ENCODE measurements at regions not wholly inside any gene's neighbourhood (a gene's known extent, or its start where the extent isn't known, plus 50 kb on each side); places are given as distances from the start of the nearest gene placed in this dataset.

DNA sequence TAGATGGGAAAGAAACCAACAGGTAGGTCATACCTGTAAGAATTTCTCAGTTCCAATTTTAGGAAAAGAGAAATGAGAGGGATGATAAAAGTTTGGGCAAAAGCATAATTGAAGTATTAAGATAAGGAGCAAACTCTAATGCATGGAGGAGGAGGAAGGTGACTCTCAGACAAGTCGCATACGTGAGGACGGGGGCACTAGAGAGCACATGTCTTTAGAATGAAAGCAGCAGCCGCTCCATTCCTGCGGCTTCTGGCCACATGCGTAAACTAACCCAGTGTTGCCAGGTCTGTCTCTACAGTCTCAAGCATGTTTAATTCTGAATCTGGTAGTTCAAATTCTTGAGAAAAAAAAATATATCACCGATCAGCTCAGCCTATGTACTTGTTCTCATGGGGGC lies 371.5 kb upstream of the SLC30A5 start:
- DNase-seq (ENCODE audit: extremely low spot score, insufficient read length, low read depth), result no peak

DNA sequence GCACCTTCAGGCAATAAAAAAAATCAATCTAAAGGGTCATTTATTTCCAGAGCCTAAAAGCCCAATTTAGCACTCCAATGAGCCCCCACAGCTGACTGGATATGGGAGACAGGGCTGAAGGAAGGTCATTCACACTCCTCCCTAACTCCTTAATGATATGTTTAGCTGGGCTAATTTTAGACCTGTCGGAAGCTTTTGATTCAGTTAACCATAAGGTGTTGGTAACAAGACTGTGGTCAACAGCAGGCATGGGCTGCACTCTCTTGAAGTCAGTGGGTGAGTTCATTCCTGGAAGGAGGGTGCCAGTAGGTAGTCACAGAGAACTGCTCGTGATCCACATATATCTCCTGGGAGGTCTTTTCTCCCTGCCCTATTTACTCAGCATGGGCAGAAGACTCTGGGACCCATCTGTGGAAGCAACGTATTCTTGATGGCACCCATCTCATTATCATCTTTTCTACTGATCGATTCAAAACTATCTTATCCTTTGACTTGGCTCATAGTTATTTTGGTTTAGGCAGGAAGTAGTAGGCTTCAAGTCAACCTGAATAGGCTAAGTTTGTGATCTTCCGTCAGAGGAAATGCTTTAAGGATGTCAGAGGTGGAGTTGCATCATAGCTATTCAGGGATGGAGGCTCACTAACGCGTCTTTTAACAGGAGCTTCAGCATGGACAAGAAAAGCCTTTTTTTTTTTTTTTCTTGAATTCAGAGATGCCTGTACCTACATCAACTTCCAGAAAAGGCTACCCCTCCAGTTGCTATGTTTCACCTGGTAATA lies 367.7 kb upstream of the SLC30A5 start:
- no peak for DNase-seq (ENCODE audit: extremely low spot score, insufficient read length, low read depth)
- FAIRE-seq, result no peak

More for the DNA sequence above, 371.5 kb upstream of the SLC30A5 start:
- FAIRE-seq, result no peak

DNA sequence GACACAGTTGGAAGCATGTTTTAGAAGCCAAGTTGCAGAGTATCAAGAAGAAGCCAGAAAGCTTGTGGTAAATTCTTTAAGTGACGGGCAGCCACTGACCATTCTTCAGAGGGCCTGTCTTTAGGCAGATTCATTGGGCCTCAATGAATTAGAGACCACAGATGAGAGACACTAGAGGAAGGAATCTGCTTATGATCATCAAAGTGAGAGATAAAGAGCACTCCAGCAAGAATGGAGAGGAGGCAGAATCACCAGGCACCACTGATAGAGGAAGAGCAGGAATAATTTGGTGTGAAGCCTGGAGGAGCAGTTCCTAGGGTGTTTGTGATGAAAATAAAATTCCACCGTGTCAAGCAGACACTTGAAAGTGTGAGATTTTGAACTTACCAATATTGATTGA lies 365.9 kb upstream of the SLC30A5 start:
- DNase-seq (ENCODE audit: extremely low spot score, insufficient read length, low read depth) (no peak), FAIRE-seq (no peak)

DNA sequence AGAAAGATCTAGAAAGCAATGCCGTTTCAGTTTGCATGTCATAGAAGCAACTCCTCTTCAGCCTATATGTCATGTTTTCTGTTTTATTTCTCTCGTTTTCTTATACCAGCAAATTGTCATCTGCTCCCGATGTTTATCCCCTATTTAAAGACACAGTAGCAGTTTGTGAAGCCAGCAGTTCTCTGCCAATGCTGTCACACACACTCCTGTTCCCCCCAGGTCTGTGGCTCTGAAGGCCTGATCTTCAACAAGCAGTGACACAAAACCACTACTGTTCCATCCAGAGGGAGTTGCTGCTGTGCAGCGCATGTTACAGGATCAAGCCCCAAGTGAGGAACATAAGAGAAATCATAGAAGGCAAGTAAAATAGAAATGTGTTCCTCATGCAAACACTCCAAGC lies 364.1 kb upstream of the SLC30A5 start:
- no peak for FAIRE-seq

DNA sequence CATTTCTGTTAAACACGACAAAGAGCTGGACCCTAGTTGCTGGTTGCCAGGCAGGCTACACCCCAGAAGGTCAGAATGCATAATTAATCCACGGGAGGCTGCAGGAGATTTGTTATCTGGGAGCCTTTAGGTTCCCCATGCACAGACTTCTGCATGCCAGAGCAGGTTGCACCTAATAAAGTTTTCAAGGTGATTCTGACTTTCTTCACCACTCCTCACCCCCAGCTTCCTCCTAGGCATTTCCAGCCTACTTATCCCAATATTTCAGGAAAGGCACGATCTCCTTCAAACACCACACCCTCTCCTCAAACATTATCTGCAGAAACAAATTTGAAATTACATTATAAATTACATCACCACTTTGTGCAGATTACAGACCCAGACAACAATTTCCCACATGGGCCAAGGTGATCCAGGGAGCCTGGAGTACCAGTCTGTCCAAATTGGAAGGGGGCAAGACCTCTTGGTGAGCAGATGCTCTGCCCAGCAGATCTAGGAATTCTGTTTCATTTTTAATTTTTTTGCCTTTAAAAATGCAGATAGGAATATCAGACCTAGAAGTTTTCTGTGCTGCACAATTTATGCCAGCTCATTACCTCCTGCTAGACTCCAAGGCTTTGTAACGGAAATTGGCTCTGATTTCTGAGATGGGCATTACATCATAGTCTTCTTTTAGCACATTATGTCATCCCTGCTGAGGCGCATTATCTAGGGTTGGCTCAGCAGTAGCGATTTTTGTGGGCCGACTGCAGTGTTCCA lies 363.4 kb upstream of the SLC30A5 start:
- DNase-seq (ENCODE audit: extremely low spot score, insufficient read length, low read depth) (no peak), FAIRE-seq (no peak)

More for the DNA sequence above, 364.1 kb upstream of the SLC30A5 start:
- DNase-seq (ENCODE audit: extremely low spot score, insufficient read length, low read depth), result no peak

DNA sequence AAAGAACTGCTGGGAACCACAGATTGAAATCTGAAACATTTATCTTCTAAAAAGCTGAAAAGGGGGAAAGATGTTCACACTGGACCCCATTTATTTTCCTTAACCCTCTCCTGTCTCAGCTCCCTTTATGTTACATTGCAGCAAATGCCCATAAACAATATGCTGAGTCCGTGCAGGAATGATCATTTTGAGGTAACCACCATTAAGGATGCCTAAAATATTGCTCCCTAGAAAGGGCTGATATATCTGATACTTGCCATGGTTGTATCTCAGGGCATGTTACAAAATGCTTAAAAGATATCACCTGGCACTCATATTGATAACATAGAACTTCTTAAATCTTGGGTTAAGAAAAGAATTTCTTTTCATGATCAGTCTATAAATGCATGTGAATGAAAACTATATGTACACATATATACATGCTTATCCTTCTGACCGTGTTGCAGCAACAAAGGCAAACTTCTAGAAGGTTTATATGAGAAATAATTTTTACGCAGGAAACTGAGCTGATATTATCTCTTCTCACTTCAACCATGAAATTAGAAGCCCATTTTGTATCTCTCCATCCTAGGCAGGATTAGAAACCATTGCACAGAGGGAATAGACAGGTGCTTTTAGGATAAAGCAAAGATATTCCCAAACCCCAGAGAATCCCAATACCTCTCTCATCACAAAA lies 362.7 kb upstream of the SLC30A5 start:
- no peak for DNase-seq (ENCODE audit: extremely low spot score, insufficient read length, low read depth)
- FAIRE-seq, result no peak

DNA sequence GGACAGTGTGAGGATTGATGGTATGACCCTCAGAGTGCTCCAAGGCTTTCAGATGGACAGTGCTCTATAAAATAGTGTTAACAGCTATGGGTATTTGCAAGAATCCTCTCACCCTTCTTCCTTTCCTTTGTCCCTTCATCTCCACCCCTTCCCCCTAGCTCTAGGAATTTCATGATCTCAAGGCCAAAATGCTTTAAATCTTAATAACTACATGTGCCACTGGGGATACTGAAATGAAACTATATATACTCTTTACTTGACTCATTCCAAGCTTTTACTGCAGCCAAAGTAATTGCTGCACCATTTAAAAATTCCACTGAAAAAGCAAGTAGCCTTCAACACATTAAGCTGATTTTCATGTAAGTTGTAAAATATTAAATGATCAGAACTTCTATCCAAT lies 361.6 kb upstream of the SLC30A5 start:
- no peak for DNase-seq (ENCODE audit: extremely low spot score, insufficient read length, low read depth)
- no peak for FAIRE-seq

DNA sequence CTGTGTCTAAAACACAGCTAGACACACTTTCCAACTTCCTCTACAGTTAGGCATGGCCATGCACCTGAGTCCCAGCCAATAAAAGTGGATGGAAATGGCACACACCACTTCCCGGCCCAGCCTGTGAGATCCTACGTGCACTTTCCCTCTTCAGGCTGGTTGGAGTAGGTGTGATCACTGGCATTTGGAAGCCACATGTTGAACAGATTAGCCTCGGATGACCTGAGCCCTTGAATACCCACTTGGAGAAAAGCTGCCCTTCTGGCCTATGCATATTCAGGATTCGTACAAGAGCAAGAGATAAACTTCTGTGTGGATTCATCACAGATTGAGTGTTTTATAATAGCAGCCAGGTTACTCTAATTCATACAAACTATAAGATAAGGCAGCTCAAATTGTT lies 359.0 kb upstream of the SLC30A5 start:
- FAIRE-seq, result no peak
- no peak for DNase-seq (ENCODE audit: extremely low spot score, insufficient read length, low read depth)

DNA sequence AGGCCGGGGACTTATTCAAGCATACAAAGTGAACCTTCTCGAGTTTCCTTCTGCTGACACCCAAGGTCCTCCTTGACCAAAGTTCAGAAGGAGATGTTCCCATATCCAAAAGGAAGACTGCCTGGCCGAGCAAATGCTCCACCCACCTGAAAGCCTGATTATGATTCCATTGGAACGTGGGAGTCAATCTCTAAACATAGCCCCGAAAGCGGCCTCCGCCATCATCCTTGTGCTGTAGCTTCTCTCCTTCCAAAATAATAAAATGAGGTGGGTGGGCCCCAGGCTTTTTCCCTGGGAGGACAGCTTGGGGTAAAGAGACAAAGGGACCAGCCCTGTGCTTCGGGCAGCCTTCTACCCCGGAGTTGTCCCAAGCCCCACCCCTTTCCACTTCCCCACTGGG lies 355.6 kb upstream of the SLC30A5 start:
- FAIRE-seq (no peak), DNase-seq (ENCODE audit: extremely low spot score, insufficient read length, low read depth) (no peak)

DNA sequence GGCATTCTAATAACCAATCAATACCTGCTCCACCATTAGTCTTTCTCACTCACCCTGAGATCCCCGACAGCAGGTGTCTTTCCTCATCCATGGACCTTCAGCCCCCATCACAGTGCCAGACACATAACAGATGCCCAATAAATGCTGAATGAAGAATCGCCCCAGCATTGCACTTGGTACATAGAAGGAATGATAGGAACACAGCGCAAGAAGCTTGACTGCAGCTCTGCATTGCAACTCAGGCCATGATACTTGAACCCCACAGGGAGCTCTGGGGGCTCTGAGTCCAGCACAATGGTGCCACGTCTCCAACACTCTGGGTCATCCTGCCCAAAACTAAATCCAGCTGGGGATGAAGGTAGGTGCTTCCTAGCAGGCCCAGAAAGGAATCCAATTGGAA lies 355.0 kb upstream of the SLC30A5 start:
- FAIRE-seq (no peak), DNase-seq (ENCODE audit: extremely low spot score, insufficient read length, low read depth) (no peak)

DNA sequence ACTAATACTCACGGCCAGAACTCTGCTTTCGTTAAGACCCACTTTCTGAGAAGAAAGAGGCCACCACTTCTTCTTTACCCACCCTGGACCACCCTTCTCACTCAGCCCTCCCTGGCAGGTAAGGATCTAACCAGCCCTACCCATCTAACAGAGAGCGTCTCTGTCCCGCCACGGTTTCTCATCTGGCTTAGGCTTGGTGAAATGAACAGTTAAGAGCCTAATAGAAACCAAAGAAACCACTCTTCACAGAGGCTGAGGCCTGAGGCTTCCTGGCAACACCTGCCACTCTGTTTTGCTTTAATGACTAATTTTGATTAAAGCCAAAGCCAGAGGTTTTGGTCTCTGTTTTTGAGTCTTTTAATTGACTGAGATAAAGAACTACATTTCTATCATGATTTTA lies 354.1 kb upstream of the SLC30A5 start:
- FAIRE-seq (peak; percentile 78), DNase-seq (ENCODE audit: extremely low spot score, insufficient read length, low read depth) (peak; percentile 17)

DNA sequence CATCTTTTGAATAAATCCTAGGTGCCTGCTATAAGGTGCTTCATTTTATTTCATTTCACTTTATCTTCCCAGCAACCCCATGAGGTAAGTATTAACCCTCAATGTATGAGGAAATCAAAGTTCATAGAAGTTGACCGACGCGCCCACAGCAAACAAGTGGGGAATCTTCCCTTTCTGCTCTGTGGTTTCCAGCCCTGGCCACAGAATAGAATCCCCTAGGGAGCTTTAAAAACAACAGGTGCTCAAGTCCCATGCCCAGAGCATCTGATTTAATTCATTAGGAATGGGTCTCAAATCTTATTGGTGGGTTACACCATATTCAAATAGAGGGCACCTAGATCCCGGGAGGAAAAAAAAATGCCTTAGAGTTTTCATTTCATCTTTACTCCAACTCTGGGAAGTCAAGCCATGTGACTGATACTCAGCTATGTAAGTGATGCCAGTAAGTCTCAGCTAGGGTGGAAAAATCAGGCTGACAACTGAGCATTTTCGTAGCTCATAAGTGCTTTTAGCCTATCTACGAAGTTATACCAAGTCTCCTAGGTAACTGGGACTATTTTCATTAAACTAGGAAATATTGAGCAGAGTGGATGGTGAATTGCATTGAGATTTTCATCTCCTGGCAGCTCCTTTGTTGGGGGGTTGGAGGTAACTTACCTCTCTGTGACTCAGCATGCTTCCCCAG lies 353.4 kb upstream of the SLC30A5 start:
- FAIRE-seq, result no peak
- DNase-seq (ENCODE audit: extremely low spot score, insufficient read length, low read depth), result peak; percentile 7

DNA sequence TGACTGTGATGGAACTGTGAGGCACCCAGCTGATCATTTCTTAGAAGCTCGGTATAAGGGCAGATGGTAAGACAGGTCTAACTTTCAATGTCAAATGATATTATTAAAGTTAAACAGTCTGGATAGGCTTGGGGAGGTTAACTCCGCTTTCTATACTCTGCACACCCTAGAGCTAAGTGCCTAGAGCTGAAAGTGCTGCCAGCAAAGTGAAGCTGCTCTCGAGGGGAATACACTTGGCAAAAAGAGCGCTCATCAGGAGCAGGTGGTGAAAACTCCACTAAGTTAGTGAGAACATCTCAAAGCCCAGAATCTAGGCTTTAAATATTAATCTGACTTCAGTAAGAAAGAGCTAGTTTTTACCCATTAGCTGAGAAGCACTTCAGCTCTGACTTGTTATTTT lies 349.6 kb upstream of the SLC30A5 start:
- FAIRE-seq, result no peak
- no peak for DNase-seq (ENCODE audit: extremely low spot score, insufficient read length, low read depth)

DNA sequence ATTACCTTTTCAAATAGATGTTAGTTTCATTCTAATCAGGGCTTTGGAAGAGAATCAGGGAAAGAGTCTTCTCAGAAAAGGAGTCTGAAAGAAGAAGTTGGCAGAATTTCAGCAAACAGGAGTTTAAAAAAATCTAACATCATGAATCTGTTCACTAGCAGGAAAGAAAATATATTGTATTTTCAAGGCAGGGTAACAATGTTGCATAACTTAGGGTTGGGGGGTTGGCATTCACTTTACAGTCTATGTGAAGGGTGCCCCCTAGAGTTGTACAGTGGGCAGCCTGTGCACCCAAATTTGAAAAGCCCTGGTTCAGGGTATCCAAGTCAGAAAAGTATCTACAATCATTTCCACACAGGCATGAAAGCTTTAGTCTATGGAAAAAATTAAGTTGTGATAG lies 348.4 kb upstream of the SLC30A5 start:
- DNase-seq (ENCODE audit: extremely low spot score, insufficient read length, low read depth), result no peak
- FAIRE-seq, result no peak

DNA sequence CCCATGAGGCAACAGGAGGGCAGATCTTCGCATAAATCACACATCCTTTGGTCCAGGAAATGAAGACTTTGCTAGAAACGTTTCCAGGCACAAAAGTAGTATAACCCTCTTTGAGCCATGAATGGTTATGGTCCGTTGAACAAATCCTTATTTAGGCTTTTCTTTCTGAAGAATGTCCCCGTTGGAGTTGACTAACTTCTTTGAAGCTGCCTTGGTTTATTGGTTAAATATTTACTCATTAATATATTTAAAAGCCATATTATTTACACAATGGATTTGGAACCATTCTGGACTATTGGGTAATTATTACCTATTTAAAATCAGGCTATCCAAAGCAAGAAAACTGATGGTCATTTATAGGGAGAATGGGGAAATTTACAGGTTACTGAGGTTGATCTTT lies 347.6 kb upstream of the SLC30A5 start:
- FAIRE-seq, result no peak
- DNase-seq (ENCODE audit: extremely low spot score, insufficient read length, low read depth), result no peak

DNA sequence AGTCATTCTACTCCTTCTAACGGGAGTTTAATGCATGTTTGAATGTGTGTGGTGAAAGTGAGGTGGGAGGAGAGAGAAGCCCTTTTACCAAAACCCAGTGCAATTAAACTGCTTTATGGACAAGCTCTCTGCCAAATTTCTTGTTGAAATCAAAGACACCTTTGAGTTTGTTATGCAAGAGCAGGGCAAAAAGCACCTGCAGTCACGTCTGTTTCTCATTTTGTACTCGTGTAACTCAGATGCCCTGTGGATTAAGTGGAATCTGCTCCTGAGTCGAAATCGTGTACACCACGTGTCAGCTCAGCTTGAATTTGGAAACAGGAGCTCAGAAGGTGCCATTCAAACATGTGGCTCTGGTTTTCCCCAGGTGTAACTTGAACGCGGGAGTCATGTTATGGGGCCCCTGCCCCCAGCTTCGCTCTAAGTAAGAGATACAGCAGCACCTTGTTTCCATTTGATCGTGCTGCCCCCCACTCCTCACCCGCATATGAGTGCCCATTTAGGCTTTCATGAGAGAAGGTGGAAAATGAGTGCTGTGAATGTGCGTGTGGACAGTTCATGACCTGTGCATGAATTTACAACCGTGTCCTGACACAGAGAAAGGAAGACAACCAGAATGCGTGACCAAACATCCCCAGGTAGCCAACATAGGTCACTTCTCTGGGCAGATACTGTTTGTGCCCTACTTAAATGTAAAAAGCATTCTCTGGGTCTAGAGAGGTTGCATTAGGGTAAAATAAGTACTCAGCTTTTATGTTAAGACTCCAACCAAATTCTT lies 347.0 kb upstream of the SLC30A5 start:
- no peak for DNase-seq (ENCODE audit: extremely low spot score, insufficient read length, low read depth)
- no peak for FAIRE-seq

DNA sequence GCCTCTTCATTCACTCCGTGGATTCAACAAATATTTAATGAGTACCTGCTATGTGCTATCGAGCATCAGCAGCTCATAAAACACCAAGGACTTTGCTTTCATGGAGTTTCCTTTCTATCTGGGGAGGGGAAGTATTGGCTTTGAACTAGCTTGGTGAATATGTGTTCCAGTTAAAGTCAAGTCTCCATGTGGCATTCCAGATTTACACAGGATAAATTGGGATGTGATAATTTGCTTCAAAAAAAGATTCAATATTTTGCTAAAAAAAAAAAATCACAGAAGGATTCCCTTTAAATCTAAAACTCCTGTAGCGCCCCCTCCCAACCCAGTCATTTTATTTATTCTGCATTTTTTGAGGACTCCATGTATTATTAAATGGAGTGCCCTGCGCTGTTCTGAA lies 346.3 kb upstream of the SLC30A5 start:
- FAIRE-seq (no peak), DNase-seq (ENCODE audit: extremely low spot score, insufficient read length, low read depth) (no peak)

DNA sequence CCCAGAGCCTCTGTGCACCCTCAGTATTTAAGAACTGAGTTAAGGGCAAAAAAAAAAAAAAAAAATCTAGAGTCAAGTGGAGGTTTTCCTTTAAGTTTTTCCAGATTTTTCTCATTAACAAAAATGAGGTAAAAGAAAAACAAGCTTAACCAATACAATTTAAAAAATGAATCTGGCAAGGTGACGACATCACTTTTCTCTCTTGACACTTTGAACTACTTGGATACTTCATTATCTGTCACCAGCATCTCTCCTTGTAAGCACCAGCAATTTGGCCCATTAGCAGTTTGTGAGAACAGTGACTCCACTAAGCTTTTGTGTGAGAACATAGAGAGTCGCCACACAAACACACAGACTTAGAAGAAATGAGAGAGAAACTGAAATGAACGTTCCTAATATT lies 345.7 kb upstream of the SLC30A5 start:
- DNase-seq (ENCODE audit: extremely low spot score, insufficient read length, low read depth) (no peak), FAIRE-seq (no peak)

DNA sequence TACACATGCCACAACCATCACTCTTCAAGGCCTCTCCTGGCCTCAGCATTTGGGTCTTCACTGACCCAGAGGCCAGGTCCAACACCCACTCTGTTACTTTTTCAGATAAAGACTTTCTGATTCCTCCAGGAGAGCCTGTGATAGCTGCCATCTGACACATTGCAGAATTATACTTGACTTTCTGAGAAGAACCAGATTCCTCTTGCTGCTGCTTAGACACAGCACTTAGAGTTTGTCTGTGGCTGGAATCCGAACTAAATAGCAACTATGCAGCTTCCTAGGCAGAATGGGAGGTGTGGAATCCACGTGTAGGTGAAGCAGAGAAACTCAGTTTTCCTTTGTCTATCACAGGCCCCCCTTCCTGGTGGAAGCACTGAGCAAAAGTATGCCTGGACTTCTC lies 344.7 kb upstream of the SLC30A5 start:
- FAIRE-seq (no peak), DNase-seq (ENCODE audit: extremely low spot score, insufficient read length, low read depth) (no peak)

DNA sequence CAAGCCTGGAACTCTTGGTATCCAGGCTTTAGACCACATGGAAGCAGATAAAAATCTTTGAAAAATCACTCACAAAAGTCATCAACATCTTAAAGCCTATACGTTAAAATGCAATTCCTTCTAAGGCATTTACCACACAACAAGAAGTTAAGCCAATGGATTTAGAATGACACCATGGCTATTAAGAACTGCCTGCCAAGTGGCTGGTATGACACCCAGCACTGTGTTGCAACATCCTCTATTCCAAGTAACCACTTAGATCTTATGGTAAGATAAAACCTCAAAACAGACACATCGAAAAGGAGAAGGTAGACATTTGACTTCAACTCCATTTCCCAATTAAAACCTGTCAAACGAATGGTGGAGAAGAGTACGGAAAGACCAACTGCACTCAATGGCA lies 344.2 kb upstream of the SLC30A5 start:
- no peak for FAIRE-seq
- DNase-seq (ENCODE audit: extremely low spot score, insufficient read length, low read depth), result no peak

All from GM18507 (cell line).